Gastroesophageal sphincter (tissue), 3 donors: ENCODE measurements at regions not wholly inside any gene's neighbourhood (a gene's known extent, or its start where the extent isn't known, plus 50 kb on each side); places are given as distances from the start of the nearest gene placed in this dataset.

Source experiments
- EP300 ChIP-seq: sonication (generic); formaldehyde crosslinking; IDR thresholded peaks from one replicate; pipeline ENCODE4 v1.6.1; 2017; ENCODE audit warnings: antibody characterized with exemption, mild to moderate bottlenecking
- POLR2A ChIP-seq, 2 donors: fragments of 450-650 bp; IDR thresholded peaks; one replicate each; pipeline ENCODE4 v1.6.1; 2017; ENCODE audit warnings: antibody characterized with exemption in 2 of 2, mild to moderate bottlenecking in 2 of 2, moderate library complexity in 1 of 2
- POLR2AphosphoS5 ChIP-seq: sonication (generic); formaldehyde crosslinking; IDR thresholded peaks from one replicate; pipeline ENCODE4 v1.6.1; 2017; ENCODE audit warnings: antibody characterized with exemption
- TF ChIP-seq, protein P1 (sequence below), 4 experiments: fragments of 200-600 bp in 2 of 4; fragments of 450-650 bp in 2 of 4; sonication (generic) in 1 of 4; IDR thresholded peaks; one replicate each; pipeline ENCODE4 v1.5.1; 2017 to 2019; ENCODE audit warnings: antibody characterized with exemption in 4 of 4, mild to moderate bottlenecking in 2 of 4, moderate library complexity in 2 of 4

DNA sequence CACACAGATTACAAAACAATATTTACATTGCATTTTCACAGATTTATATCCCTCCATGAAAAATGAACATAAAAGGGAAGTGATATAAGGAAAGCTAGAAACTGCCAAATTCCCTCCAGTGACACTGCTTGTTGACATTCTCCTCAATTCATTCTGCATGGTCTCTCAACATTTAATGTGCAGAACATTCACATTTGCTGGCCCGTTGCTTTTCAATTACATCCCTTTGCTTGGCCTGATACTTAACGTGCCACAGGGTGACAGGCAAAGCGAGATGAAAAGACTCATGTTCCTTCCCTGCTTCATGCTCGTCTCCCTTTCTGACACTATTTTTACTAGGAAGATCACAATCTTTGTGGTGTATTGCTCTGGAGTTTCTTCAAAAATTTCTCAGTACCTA is 1019.7 kb upstream of the LRRN3 start:
- TF ChIP-seq, protein P1, sequence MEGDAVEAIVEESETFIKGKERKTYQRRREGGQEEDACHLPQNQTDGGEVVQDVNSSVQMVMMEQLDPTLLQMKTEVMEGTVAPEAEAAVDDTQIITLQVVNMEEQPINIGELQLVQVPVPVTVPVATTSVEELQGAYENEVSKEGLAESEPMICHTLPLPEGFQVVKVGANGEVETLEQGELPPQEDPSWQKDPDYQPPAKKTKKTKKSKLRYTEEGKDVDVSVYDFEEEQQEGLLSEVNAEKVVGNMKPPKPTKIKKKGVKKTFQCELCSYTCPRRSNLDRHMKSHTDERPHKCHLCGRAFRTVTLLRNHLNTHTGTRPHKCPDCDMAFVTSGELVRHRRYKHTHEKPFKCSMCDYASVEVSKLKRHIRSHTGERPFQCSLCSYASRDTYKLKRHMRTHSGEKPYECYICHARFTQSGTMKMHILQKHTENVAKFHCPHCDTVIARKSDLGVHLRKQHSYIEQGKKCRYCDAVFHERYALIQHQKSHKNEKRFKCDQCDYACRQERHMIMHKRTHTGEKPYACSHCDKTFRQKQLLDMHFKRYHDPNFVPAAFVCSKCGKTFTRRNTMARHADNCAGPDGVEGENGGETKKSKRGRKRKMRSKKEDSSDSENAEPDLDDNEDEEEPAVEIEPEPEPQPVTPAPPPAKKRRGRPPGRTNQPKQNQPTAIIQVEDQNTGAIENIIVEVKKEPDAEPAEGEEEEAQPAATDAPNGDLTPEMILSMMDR (IDR thresholded peaks at IDR 0.05): no peak
- TF ChIP-seq EP300: no peak
- no peak for TF ChIP-seq POLR2AphosphoS5
- TF ChIP-seq POLR2A (IDR thresholded peaks at IDR 0.05): no peak
